ENCODE measurements at regions not wholly inside any gene's neighbourhood (a gene's known extent, or its start where the extent isn't known, plus 50 kb on each side); places are given as distances from the start of the nearest gene placed in this dataset.
"Not testable (repeated sequence)": the region's sequence is repeated elsewhere in the genome, so short reads cannot be mapped to it uniquely, and the experiment has no call there.

DNA sequence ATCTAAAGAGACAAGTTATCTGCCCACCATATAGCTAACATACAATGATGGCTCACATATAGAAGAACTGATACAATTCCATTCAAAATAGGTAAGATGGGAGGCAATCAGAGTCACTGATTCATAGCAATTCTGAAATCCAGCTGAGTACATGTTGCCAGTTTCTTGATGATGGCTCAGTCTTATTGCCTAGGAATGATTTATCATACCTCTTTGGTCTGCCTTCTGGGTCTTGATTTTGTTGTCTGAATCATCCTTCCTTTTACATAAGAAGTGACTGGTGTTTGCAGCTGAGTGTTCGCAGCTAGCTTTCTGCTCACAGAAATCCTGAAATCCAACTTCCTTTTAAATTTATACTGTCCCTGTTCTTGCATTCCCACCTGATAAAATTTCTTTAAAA lies 463.2 kb upstream of the MGAT4C start:
- Mint-ChIP-seq H3K36me3 (ENCODE audit: low read depth) (no peaks in the 10 kb centered on the region), H3K27ac (no peak overlapping the region), H3K27me3 (no peaks in the 10 kb centered on the region), H3K9me3 (no peaks in the 10 kb centered on the region), H3K4me1 (no peaks in the 10 kb centered on the region), H3K4me3 (no peak overlapping the region)
- intact Hi-C loops (cut with micrococcal nuclease): no loop called here
- DNase-seq: no peak

- Mint-ChIP-seq H3K36me3 (ENCODE audit: low read depth) (no peaks in the 10 kb centered on the region), H3K27me3 (no peaks in the 10 kb centered on the region), H3K4me3 (no peak overlapping the region), H3K27ac (no peak overlapping the region), H3K9me3 (no peaks in the 10 kb centered on the region), H3K4me1 (no peaks in the 10 kb centered on the region)
- intact Hi-C loops (cut with micrococcal nuclease): no loop called here
- DNase-seq: no peak
Measured at GRCh38 chr12:86713121-86713520, 456.9 kb upstream of the MGAT4C start.

GRCh38 chr12:86712425-86712843 lies 456.2 kb upstream of the MGAT4C start:
- DNase-seq: no peak
- H3K9me3 Mint-ChIP-seq: no peaks in the 10 kb centered on the region
- H3K4me3 Mint-ChIP-seq: no peak overlapping the region
- H3K27ac Mint-ChIP-seq: no peak overlapping the region
- intact Hi-C loops (cut with micrococcal nuclease): no loop called here
- H3K4me1 Mint-ChIP-seq: no peaks in the 10 kb centered on the region
- H3K27me3 Mint-ChIP-seq: no peaks in the 10 kb centered on the region
- H3K36me3 Mint-ChIP-seq (ENCODE audit: low read depth): no peaks in the 10 kb centered on the region

DNA sequence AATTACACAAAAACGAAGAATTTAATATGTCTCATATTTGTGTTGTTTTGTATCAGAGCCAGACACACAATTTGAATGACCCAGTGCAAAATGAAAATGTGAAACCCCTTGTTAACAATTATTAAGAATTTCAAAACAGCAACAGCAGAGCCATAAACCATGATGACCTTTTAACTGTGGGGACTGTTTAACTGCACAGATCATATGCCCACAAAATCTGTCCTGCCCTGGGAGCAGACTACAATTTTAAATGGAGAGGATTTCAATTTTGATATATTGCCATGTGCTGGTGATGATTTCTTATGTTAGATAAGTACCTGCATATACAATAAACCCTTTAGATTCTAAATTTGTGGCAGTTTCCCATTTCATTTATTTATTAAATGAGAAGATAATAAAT lies 455.5 kb upstream of the MGAT4C start:
- no peak for DNase-seq
- Mint-ChIP-seq H3K27ac (no peak overlapping the region), H3K9me3 (peaks cover 3% of the 10 kb centered on the region), H3K36me3 (ENCODE audit: low read depth) (no peaks in the 10 kb centered on the region), H3K4me3 (no peak overlapping the region), H3K27me3 (no peaks in the 10 kb centered on the region), H3K4me1 (no peaks in the 10 kb centered on the region)
- intact Hi-C loops (cut with micrococcal nuclease): no loop called here

DNA sequence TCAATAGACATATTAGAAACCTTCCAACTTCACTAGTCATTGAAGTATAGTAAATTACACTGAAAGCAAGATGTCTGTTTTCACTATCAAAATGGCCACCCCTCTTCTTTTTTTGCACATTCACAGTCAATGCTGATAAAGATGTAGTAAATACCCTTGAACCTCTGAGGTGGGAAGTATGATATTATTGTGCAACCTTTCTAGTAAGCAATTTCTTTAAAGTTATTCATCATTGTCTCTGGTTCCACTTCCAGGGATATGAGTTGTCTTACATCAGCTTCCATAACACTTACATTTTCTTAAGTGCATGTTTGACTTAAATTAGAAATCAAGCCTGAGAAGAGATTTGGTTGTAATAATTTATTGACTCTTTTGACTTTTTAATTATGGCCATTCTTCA lies 453.9 kb upstream of the MGAT4C start:
- intact Hi-C loops (cut with micrococcal nuclease): no loop called here
- Mint-ChIP-seq H3K36me3 (ENCODE audit: low read depth) (no peaks in the 10 kb centered on the region), H3K27me3 (no peaks in the 10 kb centered on the region), H3K27ac (no peak overlapping the region), H3K4me3 (no peak overlapping the region), H3K4me1 (no peaks in the 10 kb centered on the region), H3K9me3 (peaks cover 3% of the 10 kb centered on the region)
- no peak for DNase-seq

- H3K36me3 Mint-ChIP-seq (ENCODE audit: low read depth); H3K27ac Mint-ChIP-seq; DNase-seq; H3K4me1 Mint-ChIP-seq; intact Hi-C loops (cut with micrococcal nuclease); H3K9me3 Mint-ChIP-seq; H3K4me3 Mint-ChIP-seq; H3K27me3 Mint-ChIP-seq: not testable (repeated sequence)
Measured at GRCh38 chr12:86709017-86709416, 452.8 kb upstream of the MGAT4C start.

DNA sequence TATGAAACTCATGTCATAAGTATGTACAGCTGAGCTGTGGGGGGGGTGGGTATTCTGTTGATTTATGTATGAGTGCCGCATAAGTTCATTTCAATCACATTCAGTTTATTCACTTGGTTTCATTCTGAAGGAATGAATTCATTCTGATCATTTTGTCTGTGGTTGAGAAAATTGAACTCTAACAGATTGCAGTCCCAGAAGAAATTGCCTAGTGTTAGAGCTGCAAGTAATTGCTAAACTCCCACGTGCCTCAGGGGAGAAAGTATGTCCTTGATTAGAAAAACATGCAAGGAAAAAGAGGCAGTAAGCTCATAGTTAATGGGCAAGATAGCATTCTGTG lies 442.4 kb upstream of the MGAT4C start:
- no peaks in the 10 kb centered on the region for H3K27me3 Mint-ChIP-seq
- no peak overlapping the region for H3K27ac Mint-ChIP-seq
- H3K4me3 Mint-ChIP-seq: no peak overlapping the region
- intact Hi-C loops (cut with micrococcal nuclease): no loop called here
- no peaks in the 10 kb centered on the region for H3K9me3 Mint-ChIP-seq
- no peak for DNase-seq
- H3K4me1 Mint-ChIP-seq: no peaks in the 10 kb centered on the region
- H3K36me3 Mint-ChIP-seq (ENCODE audit: low read depth): no peaks in the 10 kb centered on the region

- no peak overlapping the region for H3K27ac Mint-ChIP-seq
- no peak for DNase-seq
- no peak overlapping the region for H3K4me3 Mint-ChIP-seq
- intact Hi-C loops (cut with micrococcal nuclease): no loop called here
- H3K27me3 Mint-ChIP-seq: no peaks in the 10 kb centered on the region
- H3K36me3 Mint-ChIP-seq (ENCODE audit: low read depth): no peaks in the 10 kb centered on the region
- no peaks in the 10 kb centered on the region for H3K4me1 Mint-ChIP-seq
- no peaks in the 10 kb centered on the region for H3K9me3 Mint-ChIP-seq
Measured at GRCh38 chr12:86697916-86698640, 441.9 kb upstream of the MGAT4C start.

GRCh38 chr12:86683568-86684304 lies 427.5 kb upstream of the MGAT4C start:
- no peaks in the 10 kb centered on the region for H3K36me3 Mint-ChIP-seq (ENCODE audit: low read depth)
- intact Hi-C loops (cut with micrococcal nuclease): no loop called here
- H3K9me3 Mint-ChIP-seq: peaks cover 10% of the 10 kb centered on the region

DNA sequence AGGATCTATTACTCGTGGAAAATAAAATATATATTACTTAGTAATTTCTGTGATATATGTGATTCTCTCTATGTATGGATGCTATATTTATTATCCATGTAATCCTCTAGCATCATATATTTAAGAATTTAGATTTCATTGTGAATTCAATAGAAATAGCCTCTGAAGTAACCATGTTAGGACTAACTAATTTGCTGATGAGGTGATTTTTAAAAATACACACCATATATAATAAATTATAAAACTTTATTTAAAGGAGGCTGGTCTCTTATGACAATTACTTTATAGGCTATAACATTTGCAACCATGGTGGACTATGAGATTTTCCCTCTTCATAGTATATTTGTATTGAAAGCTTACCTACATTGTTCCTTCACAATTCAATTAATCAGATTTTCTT lies 424.9 kb upstream of the MGAT4C start:
- H3K27me3 Mint-ChIP-seq: no peaks in the 10 kb centered on the region
- H3K36me3 Mint-ChIP-seq (ENCODE audit: low read depth): no peaks in the 10 kb centered on the region
- H3K27ac Mint-ChIP-seq: no peak overlapping the region
- H3K4me3 Mint-ChIP-seq: no peak overlapping the region
- no peaks in the 10 kb centered on the region for H3K4me1 Mint-ChIP-seq
- H3K9me3 Mint-ChIP-seq: peaks cover 4% of the 10 kb centered on the region
- DNase-seq: no peak
- intact Hi-C loops (cut with micrococcal nuclease): no loop called here

More at GRCh38 chr12:86683568-86684304, 427.5 kb upstream of the MGAT4C start:
- DNase-seq: no peak
- no peaks in the 10 kb centered on the region for H3K27me3 Mint-ChIP-seq
- H3K4me1 Mint-ChIP-seq: no peaks in the 10 kb centered on the region
- no peak overlapping the region for H3K27ac Mint-ChIP-seq
- no peak overlapping the region for H3K4me3 Mint-ChIP-seq

GRCh38 chr12:86675197-86675596 lies 419.0 kb upstream of the MGAT4C start:
- Mint-ChIP-seq H3K4me3 (no peak overlapping the region), H3K36me3 (ENCODE audit: low read depth) (no peaks in the 10 kb centered on the region), H3K9me3 (peaks cover 4% of the 10 kb centered on the region), H3K27me3 (no peaks in the 10 kb centered on the region), H3K27ac (no peak overlapping the region), H3K4me1 (no peaks in the 10 kb centered on the region)
- no peak for DNase-seq
- intact Hi-C loops (cut with micrococcal nuclease): no loop called here

GRCh38 chr12:86670986-86671385 lies 414.8 kb upstream of the MGAT4C start:
- no peak for DNase-seq
- Mint-ChIP-seq H3K4me3 (no peak overlapping the region), H3K27me3 (no peaks in the 10 kb centered on the region), H3K36me3 (ENCODE audit: low read depth) (no peaks in the 10 kb centered on the region), H3K9me3 (no peaks in the 10 kb centered on the region), H3K4me1 (no peaks in the 10 kb centered on the region), H3K27ac (no peak overlapping the region)
- intact Hi-C loops (cut with micrococcal nuclease): no loop called here

DNA sequence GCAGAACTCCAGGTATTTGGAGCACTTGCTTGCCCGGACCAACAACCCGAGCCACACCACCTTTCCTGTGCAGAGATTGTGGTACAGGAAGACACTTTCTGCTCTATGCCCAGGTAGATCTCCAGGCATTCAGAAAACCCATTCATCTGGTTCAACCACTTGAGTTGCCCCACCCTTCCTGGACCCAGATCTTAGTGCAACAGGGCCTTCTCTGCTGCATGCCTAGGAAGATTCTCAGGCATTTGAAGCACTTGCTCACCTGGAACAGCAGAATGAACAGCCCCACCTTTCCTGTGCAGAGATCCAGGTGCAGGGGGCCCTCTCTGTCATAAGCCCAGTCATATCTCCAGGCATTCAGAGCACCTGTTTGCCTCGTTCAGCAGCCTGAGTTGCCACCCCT lies 412.8 kb upstream of the MGAT4C start:
- Mint-ChIP-seq H3K4me3 (no peak overlapping the region), H3K36me3 (ENCODE audit: low read depth) (no peaks in the 10 kb centered on the region), H3K9me3 (no peaks in the 10 kb centered on the region), H3K27me3 (no peaks in the 10 kb centered on the region), H3K27ac (no peak overlapping the region), H3K4me1 (no peaks in the 10 kb centered on the region)
- intact Hi-C loops (cut with micrococcal nuclease): no loop called here
- no peak for DNase-seq

DNA sequence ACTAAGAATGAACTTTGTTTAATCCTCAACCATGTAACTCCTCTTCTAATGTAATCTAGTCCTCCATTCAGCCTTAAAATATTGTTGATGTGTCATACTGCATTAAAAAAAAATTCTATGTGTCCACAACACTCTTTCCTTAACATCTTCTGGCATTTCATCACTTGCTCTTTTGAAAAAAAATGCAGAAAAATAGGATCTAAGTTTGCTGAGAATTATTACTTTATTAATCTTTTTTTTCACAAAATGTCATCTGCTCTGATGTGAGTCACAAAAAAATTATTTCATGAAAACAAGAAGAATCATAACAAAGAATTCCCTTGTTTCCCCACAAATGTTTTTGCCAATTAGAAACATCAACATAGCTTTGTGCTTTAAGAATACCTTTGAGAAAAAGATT lies 410.1 kb upstream of the MGAT4C start:
- H3K9me3 Mint-ChIP-seq: no peaks in the 10 kb centered on the region
- H3K4me1 Mint-ChIP-seq: no peaks in the 10 kb centered on the region
- H3K27ac Mint-ChIP-seq: no peak overlapping the region
- intact Hi-C loops (cut with micrococcal nuclease): no loop called here
- no peaks in the 10 kb centered on the region for H3K36me3 Mint-ChIP-seq (ENCODE audit: low read depth)
- H3K4me3 Mint-ChIP-seq: no peak overlapping the region
- no peaks in the 10 kb centered on the region for H3K27me3 Mint-ChIP-seq
- DNase-seq: no peak

DNA sequence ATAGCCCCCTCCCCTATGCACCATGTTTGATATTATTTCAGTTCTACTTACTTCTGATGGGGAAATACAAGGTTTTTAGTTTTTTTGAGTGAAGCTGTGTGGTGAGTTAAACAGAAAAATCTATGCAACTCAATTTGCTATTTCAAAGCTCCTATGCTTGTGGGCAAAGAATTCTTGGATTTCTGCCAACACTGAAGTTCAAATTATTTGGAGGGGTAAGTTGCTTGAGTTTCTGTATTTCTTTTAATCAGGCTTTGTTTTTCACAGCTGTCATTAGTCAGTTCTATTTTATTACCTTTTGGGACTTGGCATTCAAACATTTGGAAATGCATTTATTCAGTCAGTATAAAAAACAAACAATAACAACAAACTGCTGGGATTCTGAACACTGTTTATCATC lies 407.5 kb upstream of the MGAT4C start:
- Mint-ChIP-seq H3K4me1 (no peaks in the 10 kb centered on the region), H3K36me3 (ENCODE audit: low read depth) (no peaks in the 10 kb centered on the region), H3K27me3 (no peaks in the 10 kb centered on the region), H3K4me3 (no peak overlapping the region), H3K27ac (no peak overlapping the region), H3K9me3 (no peaks in the 10 kb centered on the region)
- no peak for DNase-seq
- intact Hi-C loops (cut with micrococcal nuclease): no loop called here
